H1 (cell line): ENCODE measurements at regions not wholly inside any gene's neighbourhood (a gene's known extent, or its start where the extent isn't known, plus 50 kb on each side); places are given as distances from the start of the nearest gene placed in this dataset.

Experiments used
- CTCF ChIA-PET: fragments of 300-600 bp; sonication (Branson Sonifier 250); formaldehyde crosslinking; loops from one replicate; lab custom pipeline; 2021; ENCODE audit not compliant: partially characterized antibody; lab: Charles Lee
- POLR2A ChIA-PET: fragments of 300-600 bp; sonication (Branson Sonifier 250); formaldehyde crosslinking; loops from one replicate; lab custom pipeline; 2021; ENCODE audit warnings: inconsistent platforms; ENCODE audit not compliant: partially characterized antibody; lab: Charles Lee
- DNase-seq, 2 experiments: peaks; one replicate each; pipeline versions ENCODE4 v3.0.0 to v3.0.0-alpha.2; 2010 to 2022; ENCODE audit warnings: low spot score in 2 of 2, low read depth in 1 of 2, mixed read lengths in 1 of 2
- FAIRE-seq: peaks from 2 replicates; lab custom pipeline; 2011; peaks lifted over from hg19 to GRCh38; lab: Jason Lieb, UNC
- H2AFZ ChIP-seq: 2 replicates; pipeline ENCODE4 v1.8.1; 2012; ENCODE audit warnings: low read length, inconsistent platforms
- H2AK5ac ChIP-seq: 2 replicates; pipeline ENCODE4 v1.6.1; 2013; ENCODE audit warnings: low read depth, low read length
- H2BK120ac ChIP-seq: replicated peaks from 2 replicates; pipeline ENCODE3; 2013; ENCODE audit warnings: low read depth, low read length, inconsistent platforms
- H2BK12ac ChIP-seq: 2 replicates; pipeline ENCODE4 v1.6.1; 2013; ENCODE audit warnings: low read depth, low read length
- H2BK15ac ChIP-seq: 2 replicates; pipeline ENCODE4 v1.6.1; 2013; ENCODE audit warnings: low read length
- H2BK20ac ChIP-seq: 2 replicates; pipeline ENCODE4 v1.6.1; 2013; ENCODE audit warnings: low read length
- H2BK5ac ChIP-seq: 2 replicates; pipeline ENCODE4 v1.6.1; 2013; ENCODE audit warnings: low read depth, low read length
- H3K14ac ChIP-seq: 2 replicates; pipeline ENCODE4 v1.6.1; 2013; ENCODE audit warnings: inconsistent platforms; ENCODE audit not compliant: insufficient read length
- H3K18ac ChIP-seq: 2 replicates; pipeline ENCODE4 v1.6.1; 2013; ENCODE audit warnings: low read length; ENCODE audit errors: extremely low read depth
- H3K23ac ChIP-seq: 2 replicates; pipeline ENCODE4 v1.6.1; 2013; ENCODE audit warnings: inconsistent platforms; ENCODE audit not compliant: insufficient read length
- H3K23me2 ChIP-seq: 2 replicates; pipeline ENCODE4 v1.6.1; 2013; ENCODE audit warnings: low read depth, low read length
- H3K27ac ChIP-seq: 2 replicates; pipeline ENCODE4 v1.6.1; 2011; ENCODE audit warnings: low read depth, low read length, inconsistent platforms
- H3K27me3 ChIP-seq, 4 experiments: replicated peaks in 1 of 4; 1 replicate in 1 of 4; 2 replicates in 3 of 4; pipeline versions ENCODE4 v1.6.1 to v1.8.1; 2011 to 2013; ENCODE audit warnings: low read length in 3 of 4, mild to moderate bottlenecking in 3 of 4, inconsistent platforms in 2 of 4, mixed read lengths in 2 of 4, moderate library complexity in 1 of 4; ENCODE audit not compliant: control insufficient read depth in 3 of 4, insufficient read depth in 3 of 4; ENCODE audit errors: extremely low read depth in 1 of 4
- H3K36me3 ChIP-seq, 4 experiments: 2 replicates each; pipeline versions ENCODE4 v1.6.1 to v1.8.1; 2011 to 2013; ENCODE audit warnings: mild to moderate bottlenecking in 4 of 4, low read length in 3 of 4, moderate library complexity in 2 of 4, control low read depth in 1 of 4, inconsistent platforms in 1 of 4; ENCODE audit not compliant: insufficient read depth in 4 of 4, control insufficient read depth in 2 of 4
- H3K4ac ChIP-seq: replicated peaks from 2 replicates; pipeline ENCODE3; 2013; ENCODE audit warnings: low read length, low read depth, mixed read lengths, inconsistent platforms; ENCODE audit not compliant: insufficient read length
- H3K4me1 ChIP-seq, 4 experiments: replicated peaks in 1 of 4; 1 replicate in 1 of 4; 2 replicates in 3 of 4; pipeline versions ENCODE4 v1.6.1 to v1.8.1; 2011 to 2013; ENCODE audit warnings: low read length in 3 of 4, inconsistent platforms in 2 of 4, mixed read lengths in 1 of 4; ENCODE audit not compliant: insufficient read depth in 4 of 4, control insufficient read depth in 3 of 4
- H3K4me2 ChIP-seq, 2 experiments: 2 replicates each; pipeline versions ENCODE4 v1.6.1 to v1.8.1; 2011 to 2013; ENCODE audit warnings: low read depth in 2 of 2, low read length in 2 of 2, control low read depth in 1 of 2, inconsistent platforms in 1 of 2, mild to moderate bottlenecking in 1 of 2; ENCODE audit not compliant: insufficient read depth in 1 of 2
- H3K4me3 ChIP-seq, 4 experiments: fragments of 200-600, 300-600 bp in 1 of 4; sonication (generic), shearing (Covaris generic), sonication (Bioruptor Twin) in 1 of 4; 2 replicates each; pipeline versions ENCODE4 v1.5.1 to v1.8.1; 2011 to 2016; ENCODE audit warnings: low read length in 4 of 4, low read depth in 3 of 4, control low read depth in 2 of 4, inconsistent platforms in 2 of 4, mild to moderate bottlenecking in 2 of 4, mixed read lengths in 1 of 4, moderate library complexity in 1 of 4; ENCODE audit not compliant: insufficient read depth in 2 of 4; ENCODE audit errors: extremely low read depth in 1 of 4
- H3K56ac ChIP-seq: replicated peaks from 2 replicates; pipeline ENCODE3; 2013; ENCODE audit warnings: low read depth, mild to moderate bottlenecking, mixed read lengths, low read length, inconsistent platforms; ENCODE audit not compliant: insufficient read length
- H3K79me1 ChIP-seq: 2 replicates; pipeline ENCODE4 v1.6.1; 2013; ENCODE audit warnings: low read depth, low read length, control low read depth
- H3K79me2 ChIP-seq, 2 experiments: 2 replicates each; pipeline versions ENCODE4 v1.6.1 to v1.8.1; 2012 to 2013; ENCODE audit warnings: low read length in 2 of 2, mild to moderate bottlenecking in 2 of 2, inconsistent platforms in 1 of 2; ENCODE audit not compliant: insufficient read depth in 2 of 2, control insufficient read depth in 1 of 2
- H3K9ac ChIP-seq, 4 experiments: replicated peaks in 1 of 4; 1 replicate in 1 of 4; 2 replicates in 3 of 4; pipeline versions ENCODE4 v1.6.1 to v1.8.1; 2011 to 2013; ENCODE audit warnings: low read depth in 3 of 4, low read length in 3 of 4, control low read depth in 2 of 4, mild to moderate bottlenecking in 2 of 4, moderate library complexity in 2 of 4, inconsistent platforms in 1 of 4; ENCODE audit errors: extremely low read depth in 1 of 4
- H3K9me3 ChIP-seq, 2 experiments: 2 replicates each; pipeline versions ENCODE4 v1.6.1 to v1.8.1; 2012 to 2013; ENCODE audit warnings: mild to moderate bottlenecking in 2 of 2, moderate library complexity in 2 of 2, control low read depth in 1 of 2, inconsistent platforms in 1 of 2, low read depth in 1 of 2, low read length in 1 of 2, mixed read lengths in 1 of 2; ENCODE audit not compliant: insufficient read depth in 2 of 2
- H4K20me1 ChIP-seq, 2 experiments: replicated peaks in 1 of 2; 2 replicates each; pipeline versions ENCODE3 to v1.8.1; 2011 to 2013; ENCODE audit warnings: inconsistent platforms in 2 of 2, low read length in 2 of 2, mild to moderate bottlenecking in 1 of 2; ENCODE audit not compliant: insufficient read depth in 2 of 2, control insufficient read depth in 1 of 2
- H4K5ac ChIP-seq: 2 replicates; pipeline ENCODE4 v1.6.1; 2013; ENCODE audit warnings: low read length, low read depth, mixed read lengths, inconsistent platforms; ENCODE audit not compliant: insufficient read length
- H4K8ac ChIP-seq: 2 replicates; pipeline ENCODE4 v1.8.0; 2013; ENCODE audit warnings: mild to moderate bottlenecking, moderate library complexity, low read length, inconsistent platforms; ENCODE audit not compliant: insufficient read depth; ENCODE audit errors: extremely low read depth
- H4K91ac ChIP-seq: replicated peaks from 2 replicates; pipeline ENCODE3; 2013; ENCODE audit warnings: low read length, mixed read lengths, inconsistent platforms; ENCODE audit not compliant: insufficient read length
- BACH1 ChIP-seq: IDR thresholded peaks from 2 replicates; pipeline ENCODE4 v1.6.1; 2012; ENCODE audit warnings: low read length, improper control_type of control experiment
- BCL11A ChIP-seq, 2 experiments: IDR thresholded peaks; one replicate each; pipeline ENCODE4 v1.6.1; 2011; ENCODE audit warnings: low read depth in 2 of 2, low read length in 2 of 2, mild to moderate bottlenecking in 2 of 2
- BRCA1 ChIP-seq: IDR thresholded peaks from 2 replicates; pipeline ENCODE4 v1.6.1; 2012; ENCODE audit warnings: low read depth, low read length, improper control_type of control experiment
- CEBPB ChIP-seq: IDR thresholded peaks from 2 replicates; pipeline ENCODE4 v1.6.1; 2012; ENCODE audit warnings: low read depth, low read length
- EZH2 ChIP-seq: fragments of 200-600 bp; sonication (generic); IDR thresholded peaks from 2 replicates; pipeline ENCODE4 v1.7.1; 2012; ENCODE audit warnings: low read depth, mild to moderate bottlenecking, moderate library complexity, low read length, inconsistent platforms; ENCODE audit not compliant: severe bottlenecking
- FOSL1 ChIP-seq: IDR thresholded peaks from 2 replicates; pipeline ENCODE4 v1.6.1; 2011; ENCODE audit warnings: mild to moderate bottlenecking, low read depth, low read length, moderate library complexity; ENCODE audit not compliant: insufficient read depth
- KDM5A ChIP-seq: fragments of 200-600 bp; IDR thresholded peaks from 2 replicates; pipeline ENCODE4 v1.7.1; 2012; ENCODE audit warnings: mild to moderate bottlenecking, low read length, inconsistent platforms, mixed read lengths
- MAFK ChIP-seq: IDR thresholded peaks from 2 replicates; pipeline ENCODE4 v1.6.1; 2012; ENCODE audit warnings: low read depth, mild to moderate bottlenecking, improper control_type of control experiment, low read length
- RAD21 ChIP-seq, 2 experiments: IDR thresholded peaks in 1 of 2; conservative IDR thresholded peaks in 1 of 2; 2 replicates each; pipeline ENCODE4 v1.6.1; 2011; ENCODE audit warnings: low read depth in 2 of 2, low read length in 2 of 2, improper control_type of control experiment in 1 of 2, inconsistent platforms in 1 of 2, mild to moderate bottlenecking in 1 of 2, moderate library complexity in 1 of 2
- SIRT6 ChIP-seq: IDR thresholded peaks from one replicate; pipeline ENCODE4 v1.7.1; 2012; ENCODE audit warnings: low read length, inconsistent platforms
- SIX5 ChIP-seq: IDR thresholded peaks from 2 replicates; pipeline ENCODE4 v1.6.1; 2011; ENCODE audit warnings: mild to moderate bottlenecking, low read depth, low read length
- SP2 ChIP-seq: IDR thresholded peaks from 2 replicates; pipeline ENCODE4 v1.6.1; 2012; ENCODE audit warnings: mild to moderate bottlenecking, low read length, inconsistent platforms
- TAF7 ChIP-seq: optimal IDR thresholded peaks from 2 replicates; pipeline ENCODE3; 2011; ENCODE audit warnings: low read depth, mild to moderate bottlenecking, inconsistent platforms, low read length, moderate library complexity, borderline replicate concordance
- TCF12 ChIP-seq: IDR thresholded peaks from 2 replicates; pipeline ENCODE4 v1.6.1; 2011; ENCODE audit warnings: low read depth, mild to moderate bottlenecking, low read length
- TEAD4 ChIP-seq: IDR thresholded peaks from 2 replicates; pipeline ENCODE4 v1.6.1; 2012; ENCODE audit warnings: low read depth, low read length, inconsistent platforms, mixed read lengths
- USF2 ChIP-seq: IDR thresholded peaks from 2 replicates; pipeline ENCODE4 v1.6.1; 2011; ENCODE audit warnings: low read length, improper control_type of control experiment

- Histone ChIP-seq H2BK15ac (no peak overlapping the region), H3K4me3 (no peak overlapping the region), H2BK5ac (no peak overlapping the region), H4K8ac (no peak overlapping the region), H4K5ac (no peak overlapping the region), H3K27me3 (no peaks in the 10 kb centered on the region), H3K79me1 (no peaks in the 10 kb centered on the region), H2BK20ac (no peak overlapping the region), H4K91ac (no peak overlapping the region), H2BK120ac (no peak overlapping the region), H3K36me3 (no peaks in the 10 kb centered on the region), H3K14ac (no peak overlapping the region), H3K27ac (no peak overlapping the region), H4K20me1 (no peaks in the 10 kb centered on the region), H3K18ac (no peak overlapping the region), H3K56ac (no peak overlapping the region), H2AK5ac (no peak overlapping the region), H3K4ac (no peak overlapping the region), H3K4me1 (no peaks in the 10 kb centered on the region), H3K23ac (no peak overlapping the region), H3K4me2 (no peak overlapping the region), H2BK12ac (no peak overlapping the region), H3K9ac (no peak overlapping the region), H2AFZ (no peak overlapping the region), H3K79me2 (no peaks in the 10 kb centered on the region), H3K23me2 (no peaks in the 10 kb centered on the region), H3K9me3 (no peaks in the 10 kb centered on the region)
- FAIRE-seq, result no peak
- no peak for DNase-seq
- ChIA-PET POLR2A (no interaction called here), CTCF (no interaction called here)
- TF ChIP-seq BACH1, result no peak
- TF ChIP-seq MAFK, result no peak
- TF ChIP-seq TAF7, result no peak
- TF ChIP-seq CEBPB, result no peak
- TF ChIP-seq EZH2, result no peak
- TF ChIP-seq SIX5, result no peak
- TF ChIP-seq BCL11A (IDR thresholded peaks at IDR 0.05; ENCODE audit: low read depth in 2 of 2, low read length in 2 of 2), result no peak
- no peak for TF ChIP-seq SIRT6
- TF ChIP-seq SP2, result no peak
- no peak for TF ChIP-seq BRCA1
- TF ChIP-seq USF2, result no peak
- TF ChIP-seq KDM5A, result no peak
- TF ChIP-seq TEAD4, result no peak
- no peak for TF ChIP-seq FOSL1
- TF ChIP-seq TCF12, result no peak
- TF ChIP-seq RAD21 (IDR thresholded peaks at IDR 0.05 in 1 of 2, conservative IDR thresholded peaks at IDR 0.05 in 1 of 2; ENCODE audit: low read depth in 2 of 2, low read length in 2 of 2), result no peak
These were observed 214.9 kb upstream of the MAD2L1 start for GRCh38 chr4:120281581-120281980.
